NCI-H2081 treated with DMSO at 0.1 percent for 48 hours (cell line): ENCODE measurements at regions not wholly inside any gene's neighbourhood (a gene's known extent, or its start where the extent isn't known, plus 50 kb on each side); places are given as distances from the start of the nearest gene placed in this dataset.

Experiments used
- DNase-seq: peaks from one replicate; lab custom pipeline; 2025; lab: John Stamatoyannopoulos, UW

DNA sequence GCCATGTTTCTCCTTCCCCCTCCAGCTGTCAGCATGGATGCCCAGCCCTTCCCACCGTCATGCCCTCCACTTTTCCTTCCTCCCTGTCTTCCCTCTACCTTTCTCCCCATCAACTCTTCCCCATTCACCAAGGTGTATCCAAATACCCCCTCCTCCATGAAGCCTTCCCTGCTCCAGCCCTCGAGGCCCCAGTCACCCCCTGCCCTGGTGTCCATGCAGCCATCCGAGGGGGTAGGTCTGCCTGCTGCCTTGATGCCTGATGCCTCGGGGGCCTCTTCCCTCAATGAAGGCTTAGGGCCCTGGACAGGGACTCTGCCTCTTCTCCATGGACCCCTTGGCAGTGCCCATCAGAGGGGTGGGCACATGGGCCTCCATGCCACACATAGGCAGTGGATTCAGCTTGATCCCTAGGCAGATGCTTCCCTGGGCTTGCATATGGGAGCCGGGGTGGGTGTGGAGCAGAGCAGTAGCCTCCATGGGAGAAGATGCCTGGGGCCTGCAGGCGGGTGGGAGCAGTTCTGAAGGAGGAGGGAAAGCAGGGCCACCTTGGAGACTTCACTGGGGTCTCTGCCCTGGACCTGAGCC is 795.8 kb downstream of the BRD1 start:
- no peak for DNase-seq

DNA sequence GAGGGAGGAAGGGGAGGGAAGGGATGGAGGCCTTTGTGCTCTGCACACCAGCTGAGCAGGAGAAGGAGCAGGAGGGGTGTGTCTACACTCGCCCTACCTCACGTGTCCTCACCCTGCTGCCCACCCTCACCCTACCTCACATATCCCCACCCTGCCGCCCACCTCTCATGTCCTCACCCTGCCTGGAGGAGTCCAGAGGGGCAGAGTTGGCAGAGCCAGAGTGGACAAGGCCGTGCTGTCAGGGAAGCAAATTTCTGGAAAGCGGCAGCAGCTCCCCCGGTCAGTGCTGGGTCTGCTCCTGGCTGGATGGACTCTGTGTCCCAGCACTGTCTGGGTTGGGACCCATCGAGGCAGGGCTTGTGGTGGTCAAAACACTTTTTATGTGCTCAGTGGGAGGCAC is 799.6 kb downstream of the BRD1 start:
- DNase-seq = no peak

DNA sequence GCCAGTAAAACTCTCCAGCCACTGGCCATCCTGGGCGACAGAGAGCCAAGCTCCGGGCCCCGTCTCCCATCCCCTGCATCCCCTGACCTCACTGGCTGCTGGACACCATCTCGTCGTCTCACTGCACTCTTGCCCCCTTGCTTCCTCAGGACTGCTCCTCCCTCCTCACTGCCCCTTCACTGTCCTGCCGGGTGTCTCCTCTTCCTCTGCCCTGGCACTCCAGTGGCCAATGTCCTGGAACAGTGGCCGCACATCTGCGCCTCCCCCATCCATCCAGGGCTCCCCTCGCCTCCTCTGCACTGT is 800.4 kb downstream of the BRD1 start:
- no peak for DNase-seq

DNA sequence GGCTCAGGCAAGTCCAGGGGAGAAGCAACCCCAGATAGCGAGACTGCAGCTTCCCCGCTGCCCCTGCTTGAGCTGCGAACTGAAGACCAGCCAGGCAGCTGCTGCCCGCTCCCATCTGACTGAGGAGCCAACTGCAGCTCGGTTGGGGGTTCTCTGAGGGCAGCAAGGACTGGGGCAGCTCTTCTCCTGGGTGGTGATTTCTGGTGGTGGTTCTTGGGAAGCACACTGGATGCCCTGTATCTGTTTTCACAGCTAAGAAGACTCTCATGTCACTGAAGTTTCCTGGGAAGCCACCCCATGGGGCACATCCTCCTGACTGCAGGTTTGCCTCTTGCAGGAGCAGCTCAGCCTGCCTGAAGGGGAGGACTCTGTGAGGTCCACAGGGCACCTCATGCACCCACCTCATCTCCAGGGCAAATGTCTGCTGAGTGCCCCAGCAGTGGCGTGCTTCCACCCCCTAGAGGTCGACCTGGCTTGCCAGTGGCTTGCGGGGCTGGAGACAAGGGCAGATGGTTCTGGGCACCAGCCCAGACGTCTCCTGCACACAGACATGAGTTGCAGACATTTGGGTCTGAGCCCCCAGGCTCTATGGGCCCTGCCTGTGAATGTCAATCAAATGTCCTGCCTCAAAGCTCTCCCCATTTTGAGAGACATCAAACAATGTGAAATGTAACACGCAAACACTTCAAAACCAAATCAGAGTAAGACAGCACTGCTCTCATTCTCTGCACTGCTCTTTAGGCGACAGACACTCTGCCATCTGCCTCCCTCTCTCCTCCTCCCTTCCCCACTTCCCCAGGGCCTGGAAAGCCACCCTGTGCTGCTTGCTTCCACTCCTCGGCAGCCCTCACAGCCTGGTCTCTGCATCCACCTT is 800.9 kb downstream of the BRD1 start:
- no peak for DNase-seq

DNA sequence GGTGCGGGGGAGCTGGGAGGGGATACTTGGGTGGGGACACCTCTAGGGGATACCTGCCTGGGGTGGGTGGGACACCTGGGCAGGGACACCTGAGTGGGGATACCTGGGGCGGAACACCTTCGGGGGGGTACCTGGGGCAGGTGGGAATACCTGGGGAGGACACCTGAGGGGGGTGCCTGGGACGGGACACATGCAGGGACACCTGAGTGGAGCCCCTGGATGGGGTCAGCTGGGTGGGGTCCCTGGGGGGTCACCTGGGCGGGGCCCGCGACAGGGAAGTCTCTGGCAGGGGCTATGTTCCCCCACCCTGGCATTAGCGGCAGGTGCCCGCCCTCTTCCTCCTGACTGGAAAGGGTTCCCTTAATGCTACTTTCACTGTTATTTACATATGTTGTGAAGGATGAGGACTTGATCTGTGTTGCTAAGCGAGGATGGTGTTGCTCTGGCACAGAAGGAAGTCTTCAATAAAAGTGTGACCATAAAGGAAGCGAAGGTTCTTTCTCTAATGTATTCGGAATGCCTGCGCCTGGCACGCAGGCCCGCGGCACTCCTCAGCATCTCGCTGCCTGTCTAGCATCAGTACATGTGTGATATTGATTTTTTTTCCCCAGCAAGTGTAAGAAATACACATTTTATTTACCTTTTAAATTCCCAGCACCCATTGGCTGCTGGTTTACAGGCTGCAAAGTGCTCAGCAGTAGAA is 801.7 kb downstream of the BRD1 start:
- DNase-seq = no peak

DNA sequence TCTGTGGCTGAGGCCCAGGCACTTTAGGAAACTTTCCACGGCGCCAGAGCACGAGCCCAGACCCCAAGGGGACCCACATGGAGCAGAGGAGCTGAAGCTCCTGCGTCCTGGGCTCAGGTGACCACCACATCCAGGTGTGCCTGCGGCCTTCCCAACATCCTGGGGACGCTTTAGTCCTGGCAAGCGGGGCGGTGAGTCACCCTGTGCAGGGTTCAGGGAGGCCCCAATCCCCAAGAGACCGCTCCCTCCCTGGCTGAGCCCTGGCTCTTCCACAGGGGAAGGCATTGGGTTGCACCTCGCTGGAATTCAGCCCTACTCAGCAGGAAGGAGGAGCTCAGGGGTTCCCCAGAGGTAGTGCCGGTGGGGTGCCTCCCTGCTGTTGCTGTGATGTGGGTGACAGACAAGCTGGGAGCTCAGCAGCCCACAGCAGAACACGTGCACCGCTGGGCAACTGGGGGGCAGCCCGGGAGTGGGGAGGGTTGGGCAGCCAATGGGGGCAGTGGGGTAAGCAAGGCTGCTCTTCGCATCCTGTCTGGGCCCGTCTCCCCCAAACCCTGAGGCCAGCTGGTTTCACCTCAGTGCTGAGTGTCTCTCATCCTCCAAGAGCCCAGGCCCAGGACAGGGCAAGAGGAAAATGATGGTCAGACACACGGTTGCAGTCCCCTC is 802.8 kb downstream of the BRD1 start:
- no peak for DNase-seq

DNA sequence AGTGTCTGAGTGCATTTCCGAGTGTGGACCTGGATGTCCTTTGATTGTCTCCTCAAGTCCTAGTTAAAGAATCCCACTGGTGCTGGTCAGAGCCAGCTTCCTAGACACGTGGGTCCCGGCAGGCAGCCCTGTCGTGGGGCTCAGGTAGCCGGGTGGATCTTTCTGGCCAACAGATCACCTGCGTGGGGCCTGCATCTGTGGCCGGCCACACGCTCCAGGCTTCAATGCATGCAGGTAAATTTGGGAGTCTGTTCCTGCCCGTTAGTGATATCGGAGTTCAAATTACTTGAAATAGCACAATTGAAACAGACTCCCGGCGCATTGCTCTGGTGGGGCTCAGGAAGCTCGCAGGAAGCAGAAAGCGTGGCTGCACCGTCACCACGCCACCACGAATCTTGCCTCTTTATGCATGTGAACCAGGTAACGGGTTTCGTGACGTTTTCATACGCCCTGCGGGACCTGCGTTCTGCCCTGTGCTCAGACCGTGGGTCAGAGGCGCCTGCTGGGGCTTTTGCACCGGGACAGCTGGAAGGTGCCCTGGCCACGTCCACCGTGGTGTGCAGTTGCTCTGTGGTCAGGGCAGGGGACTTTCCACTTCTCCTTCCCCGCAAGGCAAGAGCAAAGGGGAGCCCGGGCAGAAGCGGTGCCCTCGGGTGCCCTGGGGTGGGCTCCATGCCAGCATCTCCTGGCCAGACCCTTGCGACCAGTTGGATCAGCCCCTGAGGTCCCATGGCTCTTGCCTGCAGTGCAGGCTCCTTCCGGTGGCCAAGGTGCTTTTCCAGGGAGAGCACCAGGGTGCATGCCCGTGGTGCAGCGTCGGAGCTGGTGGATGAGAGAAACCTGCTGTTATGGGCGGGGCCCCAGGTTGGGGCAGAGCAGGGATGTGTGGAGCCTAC is 803.5 kb downstream of the BRD1 start:
- DNase-seq = no peak

DNA sequence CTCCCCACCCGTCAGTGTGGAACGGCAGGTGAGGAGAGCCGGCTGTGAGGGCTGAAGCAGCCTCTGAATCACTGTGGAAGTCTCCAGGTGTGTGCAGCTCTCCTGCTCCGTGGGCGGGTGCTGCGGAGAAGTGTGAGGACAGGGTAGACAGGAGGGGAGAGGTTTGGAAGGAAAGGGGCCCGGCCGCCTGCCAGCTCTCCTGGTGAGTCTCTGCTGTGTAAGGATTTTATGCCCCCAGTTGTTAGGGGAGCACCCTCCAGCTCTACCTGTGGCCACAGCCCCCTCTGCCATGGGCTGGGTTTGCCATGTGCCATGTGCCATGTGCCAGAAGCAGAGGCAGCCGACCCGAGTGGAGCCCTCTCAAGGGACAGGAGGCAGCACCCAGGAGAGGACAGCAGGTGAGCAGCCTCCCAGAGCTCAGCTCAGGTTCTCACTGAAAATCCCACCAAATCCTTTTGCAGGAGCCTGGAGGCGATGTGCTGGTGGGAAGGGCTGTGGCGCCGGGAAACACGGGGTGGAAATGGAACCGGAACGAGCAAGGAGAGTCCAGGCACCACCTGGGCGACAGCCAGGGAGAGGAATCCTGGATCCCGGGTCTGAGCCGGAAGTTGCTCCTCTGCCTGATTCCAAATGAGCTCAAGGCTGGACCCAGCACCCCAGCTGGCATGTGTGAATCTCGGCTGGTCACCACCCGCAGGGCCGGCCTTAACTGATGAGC is 804.4 kb downstream of the BRD1 start:
- no peak for DNase-seq

DNA sequence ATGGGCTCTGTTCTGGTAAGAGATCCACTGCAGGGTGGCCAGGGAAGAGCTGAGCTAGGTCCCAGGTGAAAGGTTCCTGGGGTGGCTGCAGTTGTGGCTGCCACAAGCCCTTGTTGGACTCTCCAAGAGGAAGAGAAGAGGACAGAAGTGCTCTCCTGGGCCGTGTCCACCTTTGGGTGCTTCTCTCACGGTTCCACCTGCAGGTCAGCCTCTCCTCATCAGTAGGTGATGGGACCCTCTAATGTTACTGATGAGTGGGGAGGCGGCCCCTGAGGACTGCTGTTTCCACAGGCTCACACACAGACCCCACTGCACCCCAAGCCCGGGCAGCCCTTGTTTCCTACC is 804.9 kb downstream of the BRD1 start:
- no peak for DNase-seq

DNA sequence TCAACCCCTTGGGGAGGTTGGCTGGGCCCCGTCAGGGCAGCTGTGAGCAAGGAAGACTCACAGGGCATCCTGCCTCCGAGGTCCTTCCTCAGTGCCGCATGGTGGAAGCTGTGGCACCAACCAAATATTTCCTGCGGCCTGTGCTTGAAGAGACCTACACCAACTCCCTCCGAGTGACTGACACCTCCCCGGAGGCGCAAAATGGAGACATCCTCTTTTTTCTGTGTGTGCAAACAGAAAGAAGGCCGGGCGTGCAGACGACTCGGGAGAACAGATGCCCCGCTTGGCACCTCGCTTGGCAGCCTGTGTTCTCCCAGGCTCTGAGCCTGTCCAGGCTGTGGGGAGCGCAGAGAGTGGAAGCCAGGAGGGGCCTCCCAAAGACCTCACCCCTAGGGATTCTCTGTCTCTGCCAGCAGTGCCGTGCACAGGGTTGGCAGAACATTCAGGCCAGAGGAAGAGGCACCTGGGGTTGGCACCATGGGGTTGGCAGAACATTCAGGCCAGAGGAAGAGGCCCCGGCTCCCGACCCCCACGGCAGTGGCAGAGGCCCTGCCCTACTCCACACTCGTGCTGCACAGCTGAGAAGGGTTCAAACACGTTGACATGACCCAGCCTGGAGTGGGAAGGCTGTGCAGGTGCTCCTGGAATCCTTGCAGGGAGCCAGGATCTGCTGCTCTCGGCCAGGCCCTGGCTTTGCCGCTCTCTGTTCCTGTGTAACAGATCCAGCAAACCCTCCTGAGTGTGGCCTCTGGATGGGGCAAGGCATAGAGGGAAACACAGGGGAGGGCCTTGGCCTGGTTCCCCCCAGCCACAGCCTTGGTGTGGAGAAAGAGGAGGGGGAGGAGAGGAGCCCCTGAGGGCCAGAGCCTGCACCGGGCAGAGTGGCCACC is 805.5 kb downstream of the BRD1 start:
- DNase-seq = no peak

DNA sequence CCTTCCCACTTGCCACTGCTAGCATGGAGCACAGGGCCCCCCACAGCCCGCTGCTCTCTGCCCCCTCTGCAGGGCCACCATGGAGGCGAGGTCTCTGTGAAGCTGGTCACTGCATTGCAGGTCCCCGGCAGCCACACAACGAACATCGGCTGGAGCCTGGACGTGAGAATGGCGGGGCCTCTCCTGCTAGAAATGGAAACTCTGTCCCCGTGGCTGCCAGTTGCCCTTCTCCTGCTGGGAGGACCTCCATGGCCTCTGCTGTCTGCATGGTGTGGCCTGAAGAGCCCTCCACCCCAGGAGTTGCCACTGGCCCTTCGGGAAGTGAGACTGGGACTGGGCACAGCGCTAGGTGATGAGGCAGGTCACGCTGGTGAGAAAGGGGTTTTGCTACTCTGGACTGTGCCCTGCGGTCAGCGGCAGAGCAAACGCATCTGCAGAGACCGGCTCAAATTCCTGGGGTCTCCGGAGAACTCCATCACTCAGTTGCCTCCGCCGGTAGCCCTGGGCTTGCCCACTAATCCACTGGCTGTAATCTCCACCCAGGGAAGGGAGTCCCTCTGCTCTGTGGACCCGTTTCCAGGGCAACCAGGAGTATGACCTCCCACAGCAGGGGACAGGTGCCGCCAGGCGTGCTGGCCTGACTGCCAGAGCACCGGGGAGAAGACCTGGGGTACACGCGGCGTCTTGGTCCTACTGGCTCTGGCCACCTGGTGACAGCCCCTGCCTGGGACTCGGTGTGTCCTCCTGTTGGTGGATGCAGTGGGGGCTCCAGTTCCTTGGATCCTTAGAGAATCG is 806.3 kb downstream of the BRD1 start:
- no peak for DNase-seq

DNA sequence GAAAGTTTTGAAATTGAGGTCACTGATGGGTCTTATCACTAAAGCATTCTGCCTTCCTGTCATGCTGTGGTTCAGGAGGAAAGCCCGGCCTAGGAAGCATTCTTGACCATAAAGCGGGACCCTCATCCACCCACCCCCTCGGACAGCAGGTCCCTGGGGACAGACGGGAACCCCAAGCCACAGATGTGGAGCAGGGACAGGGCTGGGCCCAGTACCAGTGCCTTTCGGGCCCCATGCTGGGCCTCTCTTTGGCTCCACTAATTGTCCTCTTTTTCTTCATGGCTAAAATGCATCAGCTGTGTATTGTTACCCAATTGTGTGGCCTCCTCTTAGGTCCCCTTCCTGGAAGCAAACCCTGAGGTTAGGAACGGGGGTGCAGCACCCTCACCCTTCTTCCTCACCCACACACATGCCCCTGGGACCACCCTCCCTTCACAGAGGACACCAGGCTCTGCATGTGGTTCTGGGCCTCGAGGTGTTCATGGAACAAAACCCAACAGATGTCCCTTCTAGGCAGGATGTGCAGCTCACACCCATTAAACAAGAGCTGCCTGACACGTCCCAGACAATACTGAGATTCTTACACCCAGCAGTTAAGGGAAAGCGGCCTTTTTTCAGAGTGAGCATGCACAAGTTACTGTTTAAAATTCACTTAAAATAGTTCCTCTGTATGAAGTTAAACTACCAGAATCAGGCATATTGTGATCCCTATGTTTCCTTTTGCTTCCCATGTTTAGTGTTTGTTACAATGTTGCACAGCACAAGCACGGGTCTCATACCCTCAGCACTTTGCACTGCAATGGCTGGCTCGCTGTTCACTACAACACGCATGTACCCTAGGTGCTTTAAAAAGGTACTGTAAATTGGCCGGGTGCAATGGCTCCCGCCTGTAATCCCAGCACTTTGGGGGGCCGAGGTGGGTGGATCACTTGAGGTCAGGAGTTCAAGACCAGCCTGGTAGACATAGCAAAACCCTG is 807.6 kb downstream of the BRD1 start:
- no peak for DNase-seq

DNA sequence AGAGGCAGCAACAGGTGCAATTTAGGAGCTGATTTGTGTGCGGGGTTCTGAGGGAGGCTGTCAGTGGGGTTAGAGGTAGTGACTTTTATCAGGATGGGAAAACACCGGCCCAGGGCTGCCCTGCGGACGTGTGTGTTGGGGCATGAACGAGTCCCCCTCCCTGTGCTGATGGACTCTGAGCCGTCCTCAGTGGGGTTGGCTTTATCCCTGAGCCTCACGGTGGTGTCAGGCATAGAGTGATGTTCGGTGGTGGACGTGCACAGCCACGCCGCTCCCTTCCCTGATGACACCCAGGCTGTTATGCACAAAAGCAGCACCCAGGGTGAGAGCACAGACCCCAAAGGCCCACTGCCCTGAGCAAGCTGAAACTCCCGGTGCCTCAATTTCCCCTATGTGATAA is 809.1 kb downstream of the BRD1 start:
- no peak for DNase-seq

DNA sequence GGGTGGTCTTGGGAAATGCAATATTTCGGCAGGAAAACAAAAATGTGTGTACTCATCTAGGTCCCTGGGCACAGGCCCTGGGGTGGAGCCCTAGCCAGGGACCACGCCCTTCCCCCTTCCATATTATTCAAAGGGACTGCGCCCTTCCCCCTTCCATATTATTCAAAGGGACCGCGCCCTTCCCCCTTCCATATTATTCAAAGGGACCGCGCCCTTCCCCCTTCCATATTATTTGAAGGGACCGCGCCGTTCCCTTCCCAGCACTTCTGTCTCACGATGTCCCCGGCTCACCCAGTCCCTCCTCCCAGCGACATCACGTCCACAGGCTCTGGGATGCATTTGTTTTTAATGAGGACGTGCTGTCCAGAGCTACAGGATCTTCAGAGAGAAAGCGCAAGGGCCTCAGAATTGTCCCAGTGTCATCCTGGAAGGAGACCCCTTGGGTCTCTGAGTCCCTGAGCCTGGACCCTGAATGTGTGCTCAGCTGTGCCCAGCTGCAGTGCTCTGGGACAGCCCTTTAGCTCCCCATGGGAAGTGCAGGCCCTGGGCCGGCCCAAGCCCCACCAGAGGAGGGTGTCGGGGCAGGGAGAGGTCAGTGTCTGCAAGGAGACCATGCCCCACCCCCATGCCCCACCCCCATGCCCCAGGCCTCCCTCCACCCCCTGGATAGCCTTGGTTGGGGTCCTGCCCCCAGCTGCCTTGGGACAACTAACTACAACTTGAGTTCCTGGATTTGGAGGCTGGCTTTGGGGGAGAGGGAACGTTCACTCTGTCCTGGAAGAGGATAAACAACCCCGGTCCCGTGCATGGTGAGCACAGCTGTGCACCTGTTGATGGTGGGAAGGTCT is 810.0 kb downstream of the BRD1 start:
- DNase-seq = no peak

DNA sequence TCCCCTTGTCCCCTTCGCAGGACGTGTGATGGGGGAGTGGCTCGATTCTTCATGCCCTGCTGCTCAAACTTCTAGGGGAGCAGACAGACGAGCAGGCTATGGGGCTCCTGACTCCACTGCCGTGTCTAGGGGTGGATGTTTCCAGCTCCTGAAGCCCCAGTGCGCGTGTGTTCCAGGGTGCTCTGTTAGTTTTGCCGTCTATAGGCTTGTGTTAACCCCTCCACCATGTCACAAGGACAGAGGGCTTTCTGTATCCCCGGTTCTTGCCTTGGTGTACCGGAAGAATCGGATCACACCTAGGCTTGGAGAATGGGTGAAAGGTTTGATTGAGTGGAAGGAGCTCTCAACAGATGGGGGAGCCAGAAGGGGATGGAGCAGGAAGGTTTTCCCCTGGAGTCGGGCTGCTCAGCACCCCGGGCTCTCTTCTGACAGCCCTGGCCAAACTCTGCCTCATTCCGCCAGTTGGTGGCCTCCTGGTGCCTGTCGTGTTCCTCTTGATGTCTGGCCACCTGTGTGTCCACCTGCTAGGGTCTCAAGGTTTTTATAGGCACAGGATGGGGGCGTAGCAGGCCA is 810.7 kb downstream of the BRD1 start:
- no peak for DNase-seq

DNA sequence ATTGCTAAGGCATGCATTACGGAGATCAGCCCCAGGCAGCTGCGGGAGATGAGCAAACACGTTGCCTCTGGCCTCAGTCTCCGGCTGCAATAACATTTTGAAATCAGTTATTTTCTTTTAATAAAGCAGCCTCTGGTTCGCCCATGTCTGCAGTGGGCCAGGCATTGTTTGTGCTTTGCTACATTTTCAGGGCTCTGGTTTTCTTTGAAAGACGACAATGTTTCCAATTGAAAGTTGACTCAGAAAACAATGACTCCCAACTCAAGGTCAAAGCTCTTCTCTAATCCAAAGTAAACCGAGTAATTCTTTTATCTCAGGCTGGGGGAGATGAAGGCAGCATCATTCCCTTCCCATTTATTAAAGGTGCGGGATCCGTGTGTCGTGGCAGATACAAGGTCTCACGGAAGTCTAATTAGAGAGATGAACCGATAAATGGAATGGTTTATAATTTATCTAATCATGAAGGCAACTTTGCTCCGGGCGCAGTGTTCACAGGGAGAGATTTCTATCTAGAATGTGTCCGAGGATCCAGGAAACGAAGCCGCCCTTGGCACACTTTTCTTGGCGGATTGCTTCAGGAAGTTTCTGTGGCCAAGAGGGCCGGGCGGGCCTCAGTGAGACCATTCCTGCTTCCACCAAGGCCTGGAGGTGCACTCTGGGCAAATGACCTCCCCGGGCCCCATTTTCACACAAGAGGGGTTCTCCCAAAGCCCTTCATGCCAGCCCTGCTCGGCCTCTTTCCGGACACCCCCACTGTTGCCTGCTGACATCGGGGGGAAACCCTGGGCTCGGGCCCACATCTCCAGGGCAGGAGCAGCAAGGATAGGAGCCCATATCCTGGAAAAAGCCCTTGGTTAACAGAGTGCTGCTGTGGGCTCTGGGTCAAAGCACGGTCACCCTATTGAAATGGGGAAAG is 811.4 kb downstream of the BRD1 start:
- no peak for DNase-seq
